ENCODE measurements at regions not wholly inside any gene's neighbourhood (a gene's known extent, or its start where the extent isn't known, plus 50 kb on each side); places are given as distances from the start of the nearest gene placed in this dataset.

DNA sequence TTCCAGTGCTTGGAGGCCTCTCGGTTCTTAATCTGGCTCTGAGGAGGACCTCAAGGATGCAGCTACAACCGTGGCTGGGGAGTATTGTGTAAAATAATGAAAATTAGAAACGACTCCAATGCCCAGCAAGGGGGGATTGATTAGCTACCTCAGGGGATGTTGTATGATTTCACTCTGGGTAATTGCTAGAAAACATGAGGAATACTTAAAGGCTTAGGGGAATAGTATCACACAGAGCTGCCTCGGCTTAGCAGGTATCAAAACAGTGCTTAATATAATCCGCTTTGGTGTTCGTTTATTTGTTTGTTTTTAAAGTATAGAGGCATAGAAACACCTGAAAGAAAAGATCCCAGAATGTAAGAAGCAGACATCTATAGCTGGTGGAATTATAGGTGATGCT lies 102.5 kb downstream of the INHBB start:
- peaks cover 5% of the 10 kb centered on the region for H3K9me3 Mint-ChIP-seq (ENCODE audit: unreplicated experiment)
- H3K36me3 ChIP-seq (ENCODE audit: insufficient read depth, low read length), result no peaks in the 10 kb centered on the region
- no peak overlapping the region for H3K4me3 Mint-ChIP-seq (ENCODE audit: unreplicated experiment)
- DNase-seq (ENCODE audit: low read depth) (no peak), FAIRE-seq (no peak)
- H3K9me3 ChIP-seq (ENCODE audit: insufficient read depth, low read depth, low read length), result no peaks in the 10 kb centered on the region
- H3K9ac ChIP-seq (ENCODE audit: low read length), result no peak overlapping the region
- H3K4me3 ChIP-seq (ENCODE audit: insufficient read depth, low read depth, low read length), result no peak overlapping the region
- H3K4me1 ChIP-seq (ENCODE audit: insufficient read depth, low read length), result peaks cover 2% of the 10 kb centered on the region
- H4K20me1 ChIP-seq (ENCODE audit: insufficient read depth, low read length), result no peaks in the 10 kb centered on the region
- no peak overlapping the region for H2AFZ ChIP-seq (ENCODE audit: low read depth, low read length)
- H3K27me3 Mint-ChIP-seq (ENCODE audit: low read depth, unreplicated experiment), result peaks cover 64% of the 10 kb centered on the region
- H3K4me1 Mint-ChIP-seq (ENCODE audit: low read depth, unreplicated experiment), result peaks cover 1% of the 10 kb centered on the region
- H3K4me2 ChIP-seq (ENCODE audit: low read length), result no peak overlapping the region
- TF ChIP-seq CTCF (IDR thresholded peaks at IDR 0.05; ENCODE audit: insufficient read depth, low read depth, low read length) (no peak), EZH2 (IDR thresholded peaks at IDR 0.05; ENCODE audit: insufficient read depth, low read length) (no peak)
- no peak overlapping the region for H3K27ac Mint-ChIP-seq (ENCODE audit: unreplicated experiment)
- H3K27ac ChIP-seq (ENCODE audit: low read depth, low read length), result no peak overlapping the region
- H3K36me3 Mint-ChIP-seq (ENCODE audit: low read depth, unreplicated experiment), result peaks cover 3% of the 10 kb centered on the region
- H3K79me2 ChIP-seq (ENCODE audit: insufficient read depth, low read length), result no peaks in the 10 kb centered on the region
- peaks cover 6% of the 10 kb centered on the region for H3K27me3 ChIP-seq (ENCODE audit: insufficient read depth, low read length)

GRCh38 chr2:120448961-120449810 lies 103.2 kb downstream of the INHBB start:
- DNase-seq (ENCODE audit: low read depth) (no peak), FAIRE-seq (no peak)
- Histone ChIP-seq H3K27ac (ENCODE audit: low read depth, low read length) (no peak overlapping the region), H4K20me1 (ENCODE audit: insufficient read depth, low read length) (no peaks in the 10 kb centered on the region), H3K9ac (ENCODE audit: low read length) (no peak overlapping the region), H3K4me1 (ENCODE audit: insufficient read depth, low read length) (peaks cover 10% of the 10 kb centered on the region), H2AFZ (ENCODE audit: low read depth, low read length) (no peak overlapping the region), H3K9me3 (ENCODE audit: insufficient read depth, low read depth, low read length) (no peaks in the 10 kb centered on the region), H3K4me3 (ENCODE audit: insufficient read depth, low read depth, low read length) (no peak overlapping the region), H3K4me2 (ENCODE audit: low read length) (no peak overlapping the region), H3K79me2 (ENCODE audit: insufficient read depth, low read length) (no peaks in the 10 kb centered on the region), H3K27me3 (ENCODE audit: insufficient read depth, low read length) (no peaks in the 10 kb centered on the region), H3K36me3 (ENCODE audit: insufficient read depth, low read length) (no peaks in the 10 kb centered on the region)
- no peak overlapping the region for H3K4me3 Mint-ChIP-seq (ENCODE audit: unreplicated experiment)
- no peak overlapping the region for H3K27ac Mint-ChIP-seq (ENCODE audit: unreplicated experiment)
- peaks cover 57% of the 10 kb centered on the region for H3K27me3 Mint-ChIP-seq (ENCODE audit: low read depth, unreplicated experiment)
- TF ChIP-seq EZH2 (IDR thresholded peaks at IDR 0.05; ENCODE audit: insufficient read depth, low read length) (no peak), CTCF (IDR thresholded peaks at IDR 0.05; ENCODE audit: insufficient read depth, low read depth, low read length) (no peak)
- peaks cover 3% of the 10 kb centered on the region for H3K9me3 Mint-ChIP-seq (ENCODE audit: unreplicated experiment)
- peaks cover 9% of the 10 kb centered on the region for H3K4me1 Mint-ChIP-seq (ENCODE audit: low read depth, unreplicated experiment)
- peaks cover 3% of the 10 kb centered on the region for H3K36me3 Mint-ChIP-seq (ENCODE audit: low read depth, unreplicated experiment)

DNA sequence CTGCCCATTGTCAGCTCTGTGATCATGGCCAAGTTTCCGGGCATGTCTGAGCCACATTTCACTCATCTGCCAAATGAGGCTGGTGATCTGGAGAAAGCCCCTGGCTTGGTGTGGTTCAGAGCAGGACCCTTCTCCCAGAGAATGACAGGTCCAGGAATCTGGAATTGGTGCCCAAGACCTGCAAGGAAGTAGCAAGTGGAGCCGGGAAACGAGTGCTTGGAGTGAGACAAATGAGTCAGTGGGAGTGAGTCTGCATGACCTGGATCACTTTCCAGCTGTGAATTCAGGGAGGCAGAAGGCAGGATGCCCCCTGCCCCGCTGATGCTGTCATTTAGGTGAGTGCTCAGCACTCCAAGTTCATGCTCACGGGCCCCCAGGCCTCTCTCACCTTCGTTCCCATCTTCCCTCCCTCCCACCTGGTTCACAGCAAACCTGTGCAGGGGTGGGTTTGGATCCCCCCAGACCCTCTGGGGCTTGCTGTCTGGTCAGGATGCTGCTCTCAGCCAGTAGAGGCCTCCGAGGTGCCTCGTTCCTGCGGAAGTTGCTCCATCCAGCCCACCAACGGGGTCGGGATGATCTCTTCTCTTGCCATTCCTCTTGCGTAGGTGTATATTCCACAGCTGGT lies 104.4 kb downstream of the INHBB start:
- Histone ChIP-seq H3K36me3 (ENCODE audit: insufficient read depth, low read length) (no peaks in the 10 kb centered on the region), H3K4me1 (ENCODE audit: insufficient read depth, low read length) (peaks cover 21% of the 10 kb centered on the region), H3K4me3 (ENCODE audit: insufficient read depth, low read depth, low read length) (no peak overlapping the region), H3K9me3 (ENCODE audit: insufficient read depth, low read depth, low read length) (no peaks in the 10 kb centered on the region), H4K20me1 (ENCODE audit: insufficient read depth, low read length) (no peaks in the 10 kb centered on the region), H3K27ac (ENCODE audit: low read depth, low read length) (no peak overlapping the region), H2AFZ (ENCODE audit: low read depth, low read length) (no peak overlapping the region), H3K27me3 (ENCODE audit: insufficient read depth, low read length) (no peaks in the 10 kb centered on the region), H3K4me2 (ENCODE audit: low read length) (no peak overlapping the region), H3K9ac (ENCODE audit: low read length) (no peak overlapping the region), H3K79me2 (ENCODE audit: insufficient read depth, low read length) (no peaks in the 10 kb centered on the region)
- Mint-ChIP-seq H3K4me3 (ENCODE audit: unreplicated experiment) (no peak overlapping the region), H3K27me3 (ENCODE audit: low read depth, unreplicated experiment) (peaks cover 49% of the 10 kb centered on the region), H3K9me3 (ENCODE audit: unreplicated experiment) (peaks cover 3% of the 10 kb centered on the region), H3K27ac (ENCODE audit: unreplicated experiment) (no peak overlapping the region), H3K4me1 (ENCODE audit: low read depth, unreplicated experiment) (peaks cover 19% of the 10 kb centered on the region), H3K36me3 (ENCODE audit: low read depth, unreplicated experiment) (peaks cover under 1% of the 10 kb centered on the region)
- DNase-seq (ENCODE audit: low read depth) (no peak), FAIRE-seq (no peak)
- no peak for TF ChIP-seq CTCF (IDR thresholded peaks at IDR 0.05; ENCODE audit: insufficient read depth, low read depth, low read length)
- no peak for TF ChIP-seq EZH2 (IDR thresholded peaks at IDR 0.05; ENCODE audit: insufficient read depth, low read length)

Measured in astrocyte (in vitro differentiated cells and primary cell).